K562 (cell line): ENCODE measurements at regions not wholly inside any gene's neighbourhood (a gene's known extent, or its start where the extent isn't known, plus 50 kb on each side); places are given as distances from the start of the nearest gene placed in this dataset.

Experiments used
- ATAC-seq: fragments of 200-7000 bp; cut with Tn5 transposase; 3 replicates; pipeline ENCODE4 v1.9.1; 2020; ENCODE audit warnings: moderate library complexity
- BruUV-seq: library from RNA; stranded (reverse); fragments of 400-500 nt; replicated peaks from 2 replicates; lab custom pipeline; 2021; lab: Mats Ljungman, UMichigan
- CTCF ChIA-PET: fragments of 300-600 bp; formaldehyde crosslinking; extraction: SDS; loops from one replicate; lab custom pipeline; 2021; ENCODE audit warnings: low intra/inter-chr PET ratio; lab: Yijun Ruan, JAX
- POLR2A ChIA-PET: fragments of 300-600, 350-650 bp; sonication (Branson Sonifier 250); formaldehyde crosslinking; extraction: SDS; loops from one replicate; lab custom pipeline; 2021; ENCODE audit warnings: antibody characterized with exemption, inconsistent platforms; lab: Yijun Ruan, JAX
- DNase-seq, 4 experiments: peaks; one replicate each; pipeline versions ENCODE4 v3.0.0 to v3.0.0-alpha.2; 2011 to 2018; ENCODE audit warnings: low spot score in 3 of 4, mixed read lengths in 3 of 4; ENCODE audit errors: extremely low read depth in 1 of 4
- FAIRE-seq: peaks from 2 replicates; lab custom pipeline; 2011; peaks lifted over from hg19 to GRCh38; lab: Jason Lieb, UNC
- H2AFZ ChIP-seq: 2 replicates; pipeline ENCODE4 v1.6.0; 2011; ENCODE audit warnings: low read depth, low read length, control low read depth, inconsistent platforms
- H3K27ac ChIP-seq: fragments of 200-600 bp; 3 replicates; pipeline ENCODE4 v1.8.0; 2011; ENCODE audit warnings: low read depth, mild to moderate bottlenecking, control low read depth, inconsistent platforms, low read length, moderate library complexity, mixed read lengths; ENCODE audit errors: extremely low read depth
- H3K27me3 ChIP-seq, 2 experiments: fragments of 300-600 bp in 1 of 2; 2 replicates in 1 of 2; 3 replicates in 1 of 2; pipeline versions ENCODE4 v1.6.0 to v1.8.0; 2011; ENCODE audit warnings: inconsistent platforms in 2 of 2, low read length in 2 of 2, mild to moderate bottlenecking in 1 of 2, mixed read lengths in 1 of 2, moderate library complexity in 1 of 2; ENCODE audit not compliant: control insufficient read depth in 2 of 2, insufficient read depth in 2 of 2
- H3K36me3 ChIP-seq: fragments of 300-600 bp; 3 replicates; pipeline ENCODE4 v1.8.0; 2011; ENCODE audit warnings: mild to moderate bottlenecking, low read length, inconsistent platforms; ENCODE audit not compliant: control insufficient read depth, insufficient read depth
- H3K4me1 ChIP-seq, 2 experiments: fragments of 200-600 bp in 1 of 2; replicated peaks in 1 of 2; 2 replicates in 1 of 2; 3 replicates in 1 of 2; pipeline versions ENCODE4 v1.5.1 to v1.8.0; 2011; ENCODE audit warnings: inconsistent platforms in 2 of 2, low read length in 2 of 2, mild to moderate bottlenecking in 1 of 2, mixed read lengths in 1 of 2, moderate library complexity in 1 of 2; ENCODE audit not compliant: control insufficient read depth in 2 of 2, insufficient read depth in 2 of 2
- H3K4me2 ChIP-seq: 2 replicates; pipeline ENCODE4 v1.6.1; 2011; ENCODE audit warnings: low read length, control low read depth, inconsistent platforms, mixed read lengths; ENCODE audit not compliant: insufficient read depth
- H3K4me3 ChIP-seq: fragments of 200-600 bp; sonication (generic), shearing (Covaris generic); 2 replicates; pipeline ENCODE4 v1.5.1; 2016; ENCODE audit warnings: control low read depth, inconsistent platforms
- H3K79me2 ChIP-seq: fragments of 200-600 bp; 3 replicates; pipeline ENCODE4 v1.8.0; 2011; ENCODE audit warnings: low read length, inconsistent platforms; ENCODE audit not compliant: control insufficient read depth, insufficient read depth
- H3K9ac ChIP-seq, 2 experiments: 2 replicates each; pipeline versions ENCODE4 v1.6.0 to v1.6.1; 2011; ENCODE audit warnings: low read depth in 2 of 2, low read length in 2 of 2, control low read depth in 1 of 2, inconsistent platforms in 1 of 2, mild to moderate bottlenecking in 1 of 2, mixed read lengths in 1 of 2; ENCODE audit not compliant: insufficient read depth in 1 of 2
- H3K9me1 ChIP-seq: one replicate; pipeline ENCODE4 v1.6.0; 2011; ENCODE audit warnings: inconsistent platforms, mild to moderate bottlenecking, low read length, moderate library complexity; ENCODE audit not compliant: control insufficient read depth, insufficient read depth
- H3K9me3 ChIP-seq: replicated peaks from 2 replicates; pipeline ENCODE4 v1.5.1; 2011; ENCODE audit warnings: low read depth, low read length, inconsistent platforms; ENCODE audit not compliant: control insufficient read depth, insufficient read depth
- H4K20me1 ChIP-seq: replicated peaks from 2 replicates; pipeline ENCODE4 v1.6.1; 2011; ENCODE audit warnings: low read length, inconsistent platforms, mixed read lengths; ENCODE audit not compliant: control insufficient read depth, insufficient read depth
- DIDO1 ChIP-seq: fragments of 450-650 bp; IDR thresholded peaks from 2 replicates; pipeline ENCODE4 v1.6.1; 2016; ENCODE audit warnings: low read depth, missing biosample characterization, missing genetic modification characterization
- E2F6 ChIP-seq, 2 experiments: IDR thresholded peaks; 2 replicates each; pipeline ENCODE4 v1.6.1; 2011; ENCODE audit warnings: borderline replicate concordance in 1 of 2, control low read depth in 1 of 2, low read depth in 1 of 2, low read length in 1 of 2, mild to moderate bottlenecking in 1 of 2, mixed read lengths in 1 of 2, moderate library complexity in 1 of 2; ENCODE audit not compliant: insufficient read depth in 1 of 2, insufficient read length in 1 of 2, poor library complexity in 1 of 2, severe bottlenecking in 1 of 2; ENCODE audit errors: extremely low read depth in 1 of 2
- ELF1 ChIP-seq: fragments of 200-800 bp; sonication (Bioruptor generic); IDR thresholded peaks from 2 replicates; pipeline ENCODE4 v1.6.1; 2016; ENCODE audit warnings: missing genetic modification characterization, missing compliant biosample characterization
- HES1 ChIP-seq: fragments of 450-650 bp; IDR thresholded peaks from 2 replicates; pipeline ENCODE4 v1.6.1; 2016; ENCODE audit warnings: low read depth, mild to moderate bottlenecking, moderate library complexity
- JUN ChIP-seq, 2 experiments: sonication (generic) in 1 of 2; formaldehyde crosslinking in 1 of 2; IDR thresholded peaks; 2 replicates each; pipeline versions ENCODE4 v1.6.1 to v1.8.0; 2012 to 2022; ENCODE audit warnings: borderline replicate concordance in 2 of 2, mild to moderate bottlenecking in 2 of 2, improper control_type of control experiment in 1 of 2, low read depth in 1 of 2, low read length in 1 of 2, missing genetic modification reagents in 1 of 2
- PHB2 ChIP-seq: fragments of 450-650 bp; IDR thresholded peaks from 2 replicates; pipeline ENCODE4 v1.6.1; 2017; ENCODE audit warnings: low read depth
- ZBTB9 ChIP-seq: fragments of 450-650 bp; formaldehyde crosslinking; IDR thresholded peaks from 2 replicates; pipeline ENCODE4 v1.4.0; 2020; ENCODE audit warnings: mild to moderate bottlenecking, moderate library complexity
- WGBS: fragments of 100-300 bp; shearing (Covaris generic); methylation state at CpG from one replicate; pipeline ENCODE4 v1.1.6; 2016; ENCODE audit warnings: low coverage, mixed read lengths; ENCODE audit not compliant: insufficient coverage; ENCODE audit errors: missing lambda C conversion rate; 5-methylcytosine and 5-hydroxymethylcytosine counted together
- in situ Hi-C: fragments of 300-500 bp; cut with MboI; formaldehyde crosslinking; loops from 4 replicates; pipeline ENCODE4 v1.15.0; 2018; ENCODE audit warnings: inconsistent platforms, mixed read lengths
- intact Hi-C: fragments of 100-400 bp; cut with micrococcal nuclease; formaldehyde crosslinking; loops from 2 replicates; pipeline ENCODE4 v1.14.2; 2022
- TF ChIP-seq, protein P1 (sequence below): sonication (generic); formaldehyde crosslinking; IDR thresholded peaks from 2 replicates; pipeline ENCODE4 v1.8.1; 2022; ENCODE audit warnings: missing genetic modification reagents
- TF ChIP-seq, protein P2 (sequence below): fragments of 150-350 bp; IDR thresholded peaks from 2 replicates; pipeline ENCODE4 v1.6.1; 2014; ENCODE audit warnings: low read depth, mild to moderate bottlenecking, low read length, borderline replicate concordance

DNA sequence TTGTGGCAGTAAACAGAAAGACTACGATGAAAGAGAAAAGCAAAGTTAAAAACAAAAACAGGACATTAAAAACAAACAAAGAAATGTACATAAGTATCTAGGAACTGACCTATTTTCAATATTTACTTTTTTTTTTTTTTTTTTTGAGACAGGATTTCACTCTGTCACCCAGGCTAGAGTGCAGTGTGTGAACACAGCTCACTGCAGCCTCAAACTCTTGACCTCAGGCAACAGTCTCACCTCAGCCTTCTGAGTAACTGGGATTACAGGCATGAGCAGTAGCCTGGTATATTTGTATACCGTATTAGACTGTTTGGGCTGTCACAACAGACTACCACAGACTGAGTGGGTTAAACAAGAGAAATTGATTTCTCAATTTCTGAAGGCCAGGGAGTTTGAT, 1189.1 kb downstream of the CDH9 start (continued):
- no peak for TF ChIP-seq HES1
- TF ChIP-seq JUN (IDR thresholded peaks at IDR 0.05; ENCODE audit: borderline replicate concordance, low read depth, low read length), result no peak
- TF ChIP-seq JUN (CRISPR knock-in tag; IDR thresholded peaks at IDR 0.05; ENCODE audit: borderline replicate concordance), result no peak
- no peak for TF ChIP-seq DIDO1 (tag)

- no peak overlapping the region for H3K4me2 ChIP-seq
- no peaks in the 10 kb centered on the region for H3K79me2 ChIP-seq
- in situ Hi-C loops, result no loop called here
- POLR2A ChIA-PET, result no interaction called here
- no TSS peak for BruUV-seq
- no peaks in the 10 kb centered on the region for H3K27me3 ChIP-seq
- no peak overlapping the region for H3K4me3 ChIP-seq
- H2AFZ ChIP-seq, result no peak overlapping the region
- DNase-seq, result no peak
- FAIRE-seq, result no peak
- ATAC-seq, result no peak
- H3K27ac ChIP-seq, result no peak overlapping the region
- intact Hi-C loops, result no loop called here
- no peak overlapping the region for H3K9ac ChIP-seq
- no peaks in the 10 kb centered on the region for H3K36me3 ChIP-seq
- 1% methylated on average over 14 of the region's 22 CpGs for WGBS
- H3K9me3 ChIP-seq, result no peaks in the 10 kb centered on the region
- CTCF ChIA-PET, result no interaction called here
- H3K9me1 ChIP-seq, result no peaks in the 10 kb centered on the region
- no peaks in the 10 kb centered on the region for H4K20me1 ChIP-seq
- no peaks in the 10 kb centered on the region for H3K4me1 ChIP-seq
- no peak for TF ChIP-seq ELF1 (tag)
- TF ChIP-seq, protein P1, sequence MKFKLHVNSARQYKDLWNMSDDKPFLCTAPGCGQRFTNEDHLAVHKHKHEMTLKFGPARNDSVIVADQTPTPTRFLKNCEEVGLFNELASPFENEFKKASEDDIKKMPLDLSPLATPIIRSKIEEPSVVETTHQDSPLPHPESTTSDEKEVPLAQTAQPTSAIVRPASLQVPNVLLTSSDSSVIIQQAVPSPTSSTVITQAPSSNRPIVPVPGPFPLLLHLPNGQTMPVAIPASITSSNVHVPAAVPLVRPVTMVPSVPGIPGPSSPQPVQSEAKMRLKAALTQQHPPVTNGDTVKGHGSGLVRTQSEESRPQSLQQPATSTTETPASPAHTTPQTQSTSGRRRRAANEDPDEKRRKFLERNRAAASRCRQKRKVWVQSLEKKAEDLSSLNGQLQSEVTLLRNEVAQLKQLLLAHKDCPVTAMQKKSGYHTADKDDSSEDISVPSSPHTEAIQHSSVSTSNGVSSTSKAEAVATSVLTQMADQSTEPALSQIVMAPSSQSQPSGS (CRISPR knock-in tag), result no peak
- no peak for TF ChIP-seq PHB2
- TF ChIP-seq E2F6 (IDR thresholded peaks at IDR 0.05; ENCODE audit: borderline replicate concordance in 1 of 2, extremely low read depth in 1 of 2, insufficient read depth in 1 of 2, insufficient read length in 1 of 2, low read depth in 1 of 2, low read length in 1 of 2, poor library complexity in 1 of 2, severe bottlenecking in 1 of 2), result no peak
- TF ChIP-seq ZBTB9 (CRISPR knock-in tag), result no peak
- TF ChIP-seq, protein P2, sequence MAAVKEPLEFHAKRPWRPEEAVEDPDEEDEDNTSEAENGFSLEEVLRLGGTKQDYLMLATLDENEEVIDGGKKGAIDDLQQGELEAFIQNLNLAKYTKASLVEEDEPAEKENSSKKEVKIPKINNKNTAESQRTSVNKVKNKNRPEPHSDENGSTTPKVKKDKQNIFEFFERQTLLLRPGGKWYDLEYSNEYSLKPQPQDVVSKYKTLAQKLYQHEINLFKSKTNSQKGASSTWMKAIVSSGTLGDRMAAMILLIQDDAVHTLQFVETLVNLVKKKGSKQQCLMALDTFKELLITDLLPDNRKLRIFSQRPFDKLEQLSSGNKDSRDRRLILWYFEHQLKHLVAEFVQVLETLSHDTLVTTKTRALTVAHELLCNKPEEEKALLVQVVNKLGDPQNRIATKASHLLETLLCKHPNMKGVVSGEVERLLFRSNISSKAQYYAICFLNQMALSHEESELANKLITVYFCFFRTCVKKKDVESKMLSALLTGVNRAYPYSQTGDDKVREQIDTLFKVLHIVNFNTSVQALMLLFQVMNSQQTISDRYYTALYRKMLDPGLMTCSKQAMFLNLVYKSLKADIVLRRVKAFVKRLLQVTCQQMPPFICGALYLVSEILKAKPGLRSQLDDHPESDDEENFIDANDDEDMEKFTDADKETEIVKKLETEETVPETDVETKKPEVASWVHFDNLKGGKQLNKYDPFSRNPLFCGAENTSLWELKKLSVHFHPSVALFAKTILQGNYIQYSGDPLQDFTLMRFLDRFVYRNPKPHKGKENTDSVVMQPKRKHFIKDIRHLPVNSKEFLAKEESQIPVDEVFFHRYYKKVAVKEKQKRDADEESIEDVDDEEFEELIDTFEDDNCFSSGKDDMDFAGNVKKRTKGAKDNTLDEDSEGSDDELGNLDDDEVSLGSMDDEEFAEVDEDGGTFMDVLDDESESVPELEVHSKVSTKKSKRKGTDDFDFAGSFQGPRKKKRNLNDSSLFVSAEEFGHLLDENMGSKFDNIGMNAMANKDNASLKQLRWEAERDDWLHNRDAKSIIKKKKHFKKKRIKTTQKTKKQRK, result no peak
These were observed 1178.6 kb upstream of the CDH10 start for GRCh38 chr5:25823330-25823873.
